ENCODE measurements at regions not wholly inside any gene's neighbourhood (a gene's known extent, or its start where the extent isn't known, plus 50 kb on each side); places are given as distances from the start of the nearest gene placed in this dataset.

GRCh38 chr7:116188-116981 is 76.0 kb upstream of the FAM20C start:
- H3K36me3 ChIP-seq (replicated peaks in 1 of 2; ENCODE audit: control insufficient read depth in 1 of 2, insufficient read depth in 2 of 2, low read length in 2 of 2), result no peaks in the 10 kb centered on the region
- peak overlapping the region; percentile 57 for H3K4me2 ChIP-seq (replicated peaks; ENCODE audit: extremely low read depth, low read length, poor library complexity, severe bottlenecking)
- peak overlapping the region; percentile 83 to 98 for H3K27ac ChIP-seq (ENCODE audit: low read depth in 1 of 2, low read length in 2 of 2)
- 92% methylated on average over 13 of the region's 19 CpGs for WGBS (ENCODE audit: insufficient coverage)
- H3K9ac ChIP-seq (ENCODE audit: insufficient read depth, low read length, poor library complexity, severe bottlenecking), result peak overlapping the region; percentile 45
- H2AFZ ChIP-seq (ENCODE audit: insufficient read depth, low read depth, low read length, poor library complexity, severe bottlenecking), result no peak overlapping the region
- peaks cover 0 to 20% (median 3%) of the 10 kb centered on the region in 7 donors for H3K9me3 Mint-ChIP-seq
- intact Hi-C loops (cut with micrococcal nuclease), result loop anchor here in 1 of 2 donors (5.0 kb wide), 1 partner anchor 76 kb away; the partner anchor contains the start of gene FAM20C
- no peaks in the 10 kb centered on the region for H3K27me3 ChIP-seq (ENCODE audit: control insufficient read depth in 2 of 2, insufficient read depth in 2 of 2, low read length in 2 of 2)
- no peak for DNase-seq
- H3K4me1 ChIP-seq (ENCODE audit: control insufficient read depth in 1 of 2, insufficient read depth in 2 of 2, low read length in 2 of 2), result peaks cover 89 to 94% of the 10 kb centered on the region in 2 donors
- H3K79me2 ChIP-seq (ENCODE audit: insufficient read depth, low read length), result no peaks in the 10 kb centered on the region
- peak overlapping the region in 1 of 3 experiments; percentile 49 for H3K4me3 ChIP-seq (replicated peaks in 1 of 3; ENCODE audit: low read depth in 2 of 3, low read length in 3 of 3)
- no peaks in the 10 kb centered on the region for H3K9me3 ChIP-seq (replicated peaks in 1 of 2; ENCODE audit: control insufficient read depth in 1 of 2, insufficient read depth in 1 of 2, low read length in 2 of 2)
- peaks cover 89% of the 10 kb centered on the region for H3K4me1 Mint-ChIP-seq
- H3K27me3 Mint-ChIP-seq (ENCODE audit: low read depth in 3 of 3), result peaks cover 0 to 2% (median 1%) of the 10 kb centered on the region in 3 donors
- peaks cover 4 to 5% of the 10 kb centered on the region in 2 donors for H3K36me3 Mint-ChIP-seq
- TF ChIP-seq CTCF (IDR thresholded peaks at IDR 0.05), result no peak
- no peaks in the 10 kb centered on the region for H4K20me1 ChIP-seq (ENCODE audit: insufficient read depth, low read length)
- H3K27ac Mint-ChIP-seq, result peak overlapping the region; percentile 99 to 100 (median 99)
- peak overlapping the region; percentile 52 to 82 for H3K4me3 Mint-ChIP-seq

GRCh38 chr7:117836-118614 is 74.3 kb upstream of the FAM20C start:
- H3K27ac Mint-ChIP-seq, result peak overlapping the region; percentile 87 to 97 (median 93)
- peak overlapping the region; percentile 94 to 95 for H3K27ac ChIP-seq (ENCODE audit: low read depth in 1 of 2, low read length in 2 of 2)
- DNase-seq, result no peak
- H3K9me3 Mint-ChIP-seq, result peaks cover 0 to 19% (median 3%) of the 10 kb centered on the region in 7 donors
- H3K36me3 ChIP-seq (replicated peaks in 1 of 2; ENCODE audit: control insufficient read depth in 1 of 2, insufficient read depth in 2 of 2, low read length in 2 of 2), result no peaks in the 10 kb centered on the region
- peaks cover 82 to 100% of the 10 kb centered on the region in 2 donors for H3K4me1 ChIP-seq (ENCODE audit: control insufficient read depth in 1 of 2, insufficient read depth in 2 of 2, low read length in 2 of 2)
- no peaks in the 10 kb centered on the region for H4K20me1 ChIP-seq (ENCODE audit: insufficient read depth, low read length)
- no peaks in the 10 kb centered on the region for H3K9me3 ChIP-seq (replicated peaks in 1 of 2; ENCODE audit: control insufficient read depth in 1 of 2, insufficient read depth in 1 of 2, low read length in 2 of 2)
- WGBS (ENCODE audit: insufficient coverage), result 66% methylated on average over 12 of the region's 22 CpGs
- peak overlapping the region in 1 of 3 experiments; percentile 52 for H3K4me3 ChIP-seq (replicated peaks in 1 of 3; ENCODE audit: low read depth in 2 of 3, low read length in 3 of 3)
- no peaks in the 10 kb centered on the region for H3K27me3 ChIP-seq (ENCODE audit: control insufficient read depth in 2 of 2, insufficient read depth in 2 of 2, low read length in 2 of 2)
- peak overlapping the region; percentile 56 for H3K4me2 ChIP-seq (replicated peaks; ENCODE audit: extremely low read depth, low read length, poor library complexity, severe bottlenecking)
- H3K36me3 Mint-ChIP-seq, result peaks cover 0 to 8% of the 10 kb centered on the region in 2 donors
- no peak overlapping the region for H2AFZ ChIP-seq (ENCODE audit: insufficient read depth, low read depth, low read length, poor library complexity, severe bottlenecking)
- peak overlapping the region; percentile 72 for H3K9ac ChIP-seq (ENCODE audit: insufficient read depth, low read length, poor library complexity, severe bottlenecking)
- peaks cover 92% of the 10 kb centered on the region for H3K4me1 Mint-ChIP-seq
- peaks cover 0 to 2% (median 1%) of the 10 kb centered on the region in 3 donors for H3K27me3 Mint-ChIP-seq (ENCODE audit: low read depth in 3 of 3)
- intact Hi-C loops (cut with micrococcal nuclease), result loop anchor here in 1 of 2 donors (5.0 kb wide), 1 partner anchor 74 kb away; the partner anchor contains the start of gene FAM20C
- no peak overlapping the region for H3K4me3 Mint-ChIP-seq
- no peak for TF ChIP-seq CTCF (IDR thresholded peaks at IDR 0.05)
- H3K79me2 ChIP-seq (ENCODE audit: insufficient read depth, low read length), result no peaks in the 10 kb centered on the region

Measured in CD14-positive monocyte (primary cell).